Bronchial epithelial cell (primary cell): ENCODE measurements at regions not wholly inside any gene's neighbourhood (a gene's known extent, or its start where the extent isn't known, plus 50 kb on each side); places are given as distances from the start of the nearest gene placed in this dataset.
"Not testable (repeated sequence)": the region's sequence is repeated elsewhere in the genome, so short reads cannot be mapped to it uniquely, and the experiment has no call there.

ENCODE experiments used
- DNase-seq: peaks from one replicate; pipeline ENCODE4 v3.0.0-alpha.2; 2010; ENCODE audit warnings: low read depth
- FAIRE-seq: peaks from 2 replicates; lab custom pipeline; 2011; peaks lifted over from hg19 to GRCh38; lab: Jason Lieb, UNC
- H3K27me3 ChIP-seq: 2 replicates; pipeline ENCODE4 v1.5.1; 2011; ENCODE audit warnings: low read length; ENCODE audit not compliant: control insufficient read depth, insufficient read depth
- H3K36me3 ChIP-seq: 2 replicates; pipeline ENCODE4 v1.5.1; 2011; ENCODE audit warnings: low read length; ENCODE audit not compliant: control insufficient read depth, insufficient read depth
- H3K4me3 ChIP-seq: 2 replicates; pipeline ENCODE4 v1.5.1; 2011; ENCODE audit warnings: mild to moderate bottlenecking, low read depth, low read length, control low read depth
- CTCF ChIP-seq: IDR thresholded peaks from 2 replicates; pipeline ENCODE4 v1.5.1; 2011; ENCODE audit warnings: mild to moderate bottlenecking, moderate library complexity, low read length, control low read depth, inconsistent platforms; ENCODE audit not compliant: insufficient read depth, severe bottlenecking

- H3K4me3 ChIP-seq, result no peak overlapping the region
- no peak for FAIRE-seq
- no peaks in the 10 kb centered on the region for H3K36me3 ChIP-seq
- no peak for TF ChIP-seq CTCF
- H3K27me3 ChIP-seq, result no peaks in the 10 kb centered on the region
- DNase-seq, result no peak
Measured at GRCh38 chr3:152213938-152214337, 54.8 kb upstream of the MBNL1 start.

- not testable (repeated sequence) for H3K36me3 ChIP-seq, H3K4me3 ChIP-seq, FAIRE-seq, H3K27me3 ChIP-seq, DNase-seq
Measured at GRCh38 chr3:152216960-152217865, 51.5 kb upstream of the MBNL1 start.

- no peak for DNase-seq
- FAIRE-seq, result no peak
Measured at GRCh38 chr3:152218602-152219001, 50.1 kb upstream of the MBNL1 start.

More at GRCh38 chr3:152218602-152219001, 50.1 kb upstream of the MBNL1 start:
- Histone ChIP-seq H3K4me3 (no peak overlapping the region), H3K36me3 (no peaks in the 10 kb centered on the region), H3K27me3 (no peaks in the 10 kb centered on the region)
- TF ChIP-seq CTCF, result no peak
